Activated CD8-positive, alpha-beta memory T cell treated with anti-CD3 and anti-CD28 coated beads for 24 hours (primary cell): ENCODE measurements at regions not wholly inside any gene's neighbourhood (a gene's known extent, or its start where the extent isn't known, plus 50 kb on each side); places are given as distances from the start of the nearest gene placed in this dataset.
"Not testable (repeated sequence)": the region's sequence is repeated elsewhere in the genome, so short reads cannot be mapped to it uniquely, and the experiment has no call there.

Experiments used
- DNase-seq: peaks from one replicate; pipeline ENCODE4 v3.0.0-alpha.2; 2020

- DNase-seq: no peak
Measured at GRCh38 chr19:28332886-28333285, 880.1 kb downstream of the UQCRFS1 start.

GRCh38 chr19:28332351-28332750 lies 880.6 kb downstream of the UQCRFS1 start:
- no peak for DNase-seq

GRCh38 chr19:28331596-28331995 lies 881.4 kb downstream of the UQCRFS1 start:
- no peak for DNase-seq

GRCh38 chr19:28330831-28331230 lies 882.1 kb downstream of the UQCRFS1 start:
- DNase-seq: no peak

GRCh38 chr19:28329429-28329828 lies 883.5 kb downstream of the UQCRFS1 start:
- DNase-seq: no peak

DNA sequence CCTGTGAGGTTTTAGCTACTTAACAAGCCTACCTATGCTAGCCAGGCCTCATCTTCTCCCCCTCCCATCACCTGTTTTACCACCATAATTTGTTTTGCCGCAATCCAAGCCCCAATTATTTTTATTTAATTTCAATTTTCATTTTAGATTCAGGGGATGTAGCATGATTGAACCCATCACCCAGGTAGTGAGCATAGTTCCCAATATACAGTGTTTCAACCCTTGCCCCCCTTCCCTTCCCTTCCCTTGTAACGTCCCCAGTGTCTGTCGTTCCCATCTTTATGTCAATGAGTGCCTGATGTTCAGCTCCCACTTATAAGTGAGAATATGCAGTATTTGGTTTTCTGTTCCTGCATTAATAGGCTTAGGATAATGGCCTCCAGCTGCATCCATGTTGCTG lies 885.0 kb downstream of the UQCRFS1 start:
- DNase-seq: no peak

GRCh38 chr19:28326746-28327145 lies 886.2 kb downstream of the UQCRFS1 start:
- no peak for DNase-seq

- no peak for DNase-seq
Measured at GRCh38 chr19:28324275-28325060, 888.5 kb downstream of the UQCRFS1 start.

GRCh38 chr19:28322945-28323344 lies 890.0 kb downstream of the UQCRFS1 start:
- DNase-seq: no peak

- no peak for DNase-seq
Measured at GRCh38 chr19:28322491-28322890, 890.5 kb downstream of the UQCRFS1 start.

DNA sequence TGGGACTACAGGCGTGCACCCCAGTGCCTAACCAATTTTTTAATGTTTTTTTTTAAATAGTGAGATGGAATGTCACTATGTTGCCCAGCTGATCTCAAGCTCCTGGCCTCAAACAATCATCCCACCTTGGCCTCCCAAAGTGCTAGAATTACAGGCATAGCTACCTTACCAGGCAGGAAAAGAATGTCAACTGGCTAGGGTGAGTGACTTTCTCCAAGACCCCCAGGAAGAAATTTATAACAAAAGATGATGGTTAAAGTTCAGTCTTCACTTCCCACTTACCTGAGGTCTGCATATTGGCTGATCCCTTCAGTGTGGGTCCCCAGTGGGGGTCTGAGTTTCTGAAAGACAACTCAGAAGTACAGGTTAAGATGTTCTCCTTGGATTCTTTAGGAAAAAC lies 893.0 kb downstream of the UQCRFS1 start:
- DNase-seq: no peak

DNA sequence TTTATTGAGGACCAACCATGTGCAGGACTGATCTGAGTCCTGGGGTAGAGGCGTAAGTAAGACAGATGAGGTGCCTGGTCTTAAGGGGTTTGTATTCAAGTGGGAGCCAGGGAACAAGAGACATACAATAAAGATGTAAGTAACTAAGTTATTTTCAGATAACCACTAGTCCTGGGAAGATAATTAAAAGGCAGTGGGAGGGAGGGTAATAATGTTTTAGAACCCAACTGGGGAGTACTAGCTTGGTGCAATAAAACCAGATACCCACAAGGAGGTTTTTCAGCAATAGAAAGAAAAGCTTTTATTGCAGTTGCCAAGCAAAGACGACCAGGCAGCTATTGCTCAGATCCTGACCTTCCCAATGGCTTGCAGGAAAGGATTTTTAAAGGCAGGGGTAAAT lies 893.7 kb downstream of the UQCRFS1 start:
- no peak for DNase-seq

- no peak for DNase-seq
Measured at GRCh38 chr19:28318469-28319179, 894.3 kb downstream of the UQCRFS1 start.

- DNase-seq: no peak
Measured at GRCh38 chr19:28316464-28316863, 896.5 kb downstream of the UQCRFS1 start.

GRCh38 chr19:28314756-28315155 lies 898.2 kb downstream of the UQCRFS1 start:
- no peak for DNase-seq

DNA sequence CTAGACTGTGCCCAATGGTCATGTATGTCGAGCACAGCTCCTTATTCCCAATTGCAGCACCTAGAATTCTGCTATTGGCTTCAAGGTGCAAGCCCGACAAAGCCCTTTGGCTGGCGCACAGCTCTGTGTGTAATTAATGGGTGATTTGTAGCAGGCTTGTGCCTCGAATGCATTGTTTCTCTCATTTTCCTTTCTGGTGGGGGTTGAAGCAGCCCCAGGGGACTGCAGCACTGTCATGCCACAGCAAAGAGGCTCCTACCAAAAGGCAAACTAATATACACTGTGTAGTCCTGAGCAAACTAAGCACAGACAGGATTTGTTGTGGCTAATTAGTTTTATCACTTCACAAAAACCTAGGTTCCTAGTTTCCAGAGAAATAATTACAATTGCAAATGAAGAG lies 898.7 kb downstream of the UQCRFS1 start:
- DNase-seq: no peak

GRCh38 chr19:28313633-28314032 lies 899.3 kb downstream of the UQCRFS1 start:
- no peak for DNase-seq

DNA sequence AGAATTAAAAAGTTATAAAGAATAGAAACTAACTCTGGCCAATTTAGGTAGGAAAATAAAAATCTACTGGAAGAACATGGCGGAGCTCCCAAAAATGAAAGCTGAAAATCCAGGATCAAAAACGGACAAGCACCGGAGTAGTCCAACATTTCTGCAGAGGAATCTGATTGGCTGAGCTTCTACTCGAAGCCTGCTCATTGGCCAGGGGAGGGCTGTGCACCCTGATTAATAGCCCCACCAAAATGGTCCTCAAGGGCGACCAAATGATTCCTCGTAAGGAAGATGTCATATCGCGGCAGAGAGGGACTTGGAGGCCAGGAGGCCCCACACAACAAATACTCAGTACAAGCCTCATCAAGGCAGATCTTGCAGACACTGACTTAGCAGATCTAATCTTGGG lies 900.7 kb downstream of the UQCRFS1 start:
- DNase-seq: no peak

DNA sequence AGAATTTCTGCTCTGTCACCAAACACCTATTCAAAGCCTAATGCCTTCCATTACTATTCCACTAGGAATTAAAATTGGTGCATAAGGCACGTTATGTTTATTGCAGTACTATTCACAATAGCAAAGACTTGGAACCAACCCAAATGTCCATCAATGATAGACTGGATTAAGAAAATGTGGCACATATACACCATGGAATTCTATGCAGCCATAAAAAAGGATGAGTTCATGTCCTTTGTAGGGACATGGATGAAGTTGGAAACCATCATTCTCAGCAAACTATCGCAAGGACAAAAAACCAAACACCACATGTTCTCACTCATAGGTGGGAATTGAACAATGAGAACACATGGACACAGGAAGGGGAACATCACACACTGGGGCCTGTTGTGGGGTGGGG lies 902.1 kb downstream of the UQCRFS1 start:
- DNase-seq: not testable (repeated sequence)

- DNase-seq: no peak
Measured at GRCh38 chr19:28309070-28309469, 903.9 kb downstream of the UQCRFS1 start.

DNA sequence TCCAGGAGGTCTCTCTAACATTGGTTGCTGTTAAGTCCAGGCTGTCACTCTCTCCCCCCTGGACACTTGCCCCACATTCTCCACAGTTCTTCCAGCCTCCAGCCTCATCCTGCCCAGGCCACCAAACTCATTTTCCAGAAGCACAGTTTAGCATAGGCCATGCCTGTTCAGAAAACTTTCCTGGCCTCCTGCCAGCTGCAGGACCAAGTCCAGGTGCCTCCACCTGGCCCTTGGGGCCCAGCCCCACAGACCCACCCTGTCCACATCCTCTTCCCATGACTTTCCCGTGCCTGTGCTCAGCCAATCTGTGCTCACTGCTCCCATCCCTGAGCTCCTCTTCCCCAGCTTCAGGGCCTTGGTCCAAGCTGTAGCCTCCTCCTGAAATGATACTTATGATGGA lies 905.0 kb downstream of the UQCRFS1 start:
- DNase-seq: no peak

DNA sequence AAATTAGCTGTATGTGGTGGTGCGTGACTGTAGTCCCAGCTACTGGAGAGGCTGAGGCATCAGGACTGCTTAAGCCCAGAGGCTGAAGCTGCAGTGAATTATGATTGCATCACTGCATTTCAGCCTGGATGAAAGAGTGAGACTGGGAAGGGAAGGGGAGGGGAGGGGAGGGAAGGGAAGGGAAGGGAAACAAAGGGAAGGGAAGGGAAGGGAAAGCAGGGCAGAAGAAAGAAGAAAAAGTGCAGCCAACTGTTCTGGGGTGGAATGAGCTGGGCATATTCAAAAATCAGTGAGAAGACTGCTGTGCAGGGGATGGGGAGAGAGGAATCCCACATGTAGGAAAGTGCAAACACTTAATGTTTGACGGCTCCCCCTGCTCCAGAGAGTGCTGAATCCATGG lies 905.5 kb downstream of the UQCRFS1 start:
- no peak for DNase-seq

- no peak for DNase-seq
Measured at GRCh38 chr19:28305513-28305912, 907.4 kb downstream of the UQCRFS1 start.

DNA sequence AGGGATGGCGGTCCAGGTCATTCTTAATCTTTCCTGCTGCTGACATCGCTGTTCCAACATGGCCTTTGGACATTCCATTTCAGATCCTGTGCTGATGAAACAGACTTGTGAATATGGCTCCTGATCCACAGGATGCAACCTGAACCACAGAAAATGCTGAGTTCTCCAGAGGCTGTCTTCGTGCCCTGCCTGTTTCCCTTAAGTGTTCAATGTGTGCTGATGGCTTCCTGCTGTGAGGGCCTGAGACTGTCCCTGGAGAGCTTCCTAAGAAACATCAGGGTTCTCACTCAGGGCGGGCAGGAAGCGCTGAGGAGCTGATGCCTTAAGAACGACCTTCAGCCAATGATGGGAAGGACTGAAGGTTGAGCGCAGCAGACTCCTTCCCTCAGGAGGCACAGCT lies 909.4 kb downstream of the UQCRFS1 start:
- no peak for DNase-seq

DNA sequence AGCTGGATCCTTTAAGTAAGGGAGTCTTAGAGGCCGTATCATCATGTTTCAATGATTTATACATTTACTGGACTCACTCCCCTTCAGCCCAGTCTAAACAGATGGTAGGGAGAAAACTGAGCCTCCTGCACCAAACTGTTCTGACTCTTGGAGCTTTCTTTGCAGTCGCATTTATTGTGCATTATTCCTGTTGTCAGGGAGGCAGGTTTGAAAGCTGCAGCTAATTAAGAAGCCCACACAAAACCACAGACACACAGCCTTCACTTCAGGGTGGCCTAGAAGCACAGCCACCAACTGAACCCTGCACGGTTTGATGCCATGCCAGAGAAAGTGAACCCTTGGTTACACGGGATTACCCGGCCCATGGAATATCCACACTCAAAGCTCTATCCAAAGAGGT lies 911.0 kb downstream of the UQCRFS1 start:
- no peak for DNase-seq
